ENCODE measurements at regions not wholly inside any gene's neighbourhood (a gene's known extent, or its start where the extent isn't known, plus 50 kb on each side); places are given as distances from the start of the nearest gene placed in this dataset.

DNA sequence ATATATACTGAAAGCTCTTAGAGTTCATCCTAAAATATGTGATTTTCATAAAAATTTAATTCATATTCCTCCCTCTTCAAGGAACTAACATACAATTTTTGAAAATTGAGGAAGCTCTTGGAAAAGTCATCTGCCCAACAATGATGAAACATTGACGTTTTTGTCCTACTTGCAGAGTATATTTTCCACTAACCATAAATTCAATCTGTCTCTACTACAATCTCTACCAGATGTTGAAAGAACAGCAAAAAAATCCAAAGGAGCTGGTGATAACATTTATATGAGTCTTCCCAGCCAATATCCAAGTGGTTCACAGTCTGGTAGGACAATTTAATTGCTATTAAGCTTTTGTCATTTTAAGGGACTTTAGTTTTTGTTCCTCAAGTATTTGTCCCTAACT, 81.1 kb upstream of the NR3C1 start:
- no peak for FAIRE-seq

DNA sequence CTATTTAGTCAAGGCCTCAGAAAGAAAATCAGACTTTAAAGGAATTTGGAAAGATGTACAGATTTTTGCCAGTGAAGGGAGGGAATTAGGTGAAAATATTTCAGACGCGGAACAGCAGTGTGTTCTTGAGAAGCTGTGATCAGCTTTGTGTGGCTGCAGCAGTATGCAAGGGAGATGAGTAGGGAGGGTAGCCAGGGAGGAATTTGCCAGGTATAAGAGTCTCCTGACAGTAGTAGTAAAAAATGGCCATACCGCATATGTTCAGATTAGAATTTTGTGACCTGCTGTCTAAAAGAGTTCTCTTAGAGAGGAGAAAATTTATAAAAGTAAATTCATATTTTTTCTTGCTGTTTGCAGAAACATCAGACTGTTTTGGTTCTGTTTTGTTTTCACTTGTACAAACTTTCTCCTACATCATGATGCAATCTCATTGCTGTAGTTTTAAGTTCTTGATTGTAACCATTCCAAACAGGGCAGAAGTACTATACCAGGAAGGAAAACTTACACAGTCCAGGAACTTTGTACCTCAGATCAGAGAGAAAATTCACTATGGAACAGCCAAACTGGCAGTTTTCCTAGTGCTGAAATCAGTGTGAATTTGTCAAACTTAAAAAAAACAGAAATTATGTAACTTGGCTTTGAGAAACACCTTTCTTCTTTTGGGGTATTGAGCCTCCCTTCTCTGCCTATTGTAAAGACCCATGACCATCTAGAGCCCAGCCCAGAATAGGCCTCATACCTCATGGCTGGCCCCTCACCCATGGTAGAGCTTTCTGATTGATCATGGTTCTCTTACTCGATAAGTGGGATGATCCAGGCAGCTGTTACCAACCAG, 78.4 kb upstream of the NR3C1 start:
- FAIRE-seq = no peak

DNA sequence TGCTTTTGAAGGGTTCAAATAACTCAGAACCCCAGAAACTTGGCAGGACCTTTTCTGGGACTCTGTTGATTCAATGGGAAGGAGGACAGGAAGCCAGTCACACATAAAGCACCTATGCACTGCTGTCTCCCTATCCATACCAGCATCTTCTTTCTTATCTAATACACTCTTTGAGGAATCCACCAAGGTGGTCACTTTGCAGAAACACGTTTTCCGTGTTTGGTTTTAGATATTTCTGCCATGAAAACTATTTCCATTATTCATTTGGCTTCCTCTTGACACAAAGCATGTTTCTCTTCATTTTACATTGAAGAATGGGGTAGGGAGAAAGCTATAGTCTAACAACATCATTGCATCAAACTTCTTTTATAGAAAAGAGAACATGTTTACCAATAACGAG, 76.5 kb upstream of the NR3C1 start:
- FAIRE-seq = no peak

DNA sequence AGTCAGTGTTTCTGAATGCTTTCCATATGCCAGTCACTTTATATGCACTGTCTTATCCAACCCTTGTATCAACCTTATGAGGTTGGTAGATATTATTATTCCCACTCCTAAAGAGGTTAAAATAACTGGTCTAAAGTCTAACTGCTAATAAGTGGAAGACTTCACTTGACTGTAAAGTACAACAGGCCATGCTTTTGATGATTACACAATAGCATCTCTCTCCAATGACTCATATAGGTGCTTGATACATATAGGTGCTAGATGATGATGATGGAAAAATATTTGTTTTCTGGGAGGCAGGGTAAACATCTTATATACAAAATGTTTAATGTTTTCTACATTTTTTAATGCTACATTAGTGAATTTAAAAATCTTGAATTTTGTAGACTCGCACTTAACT, 75.9 kb upstream of the NR3C1 start:
- FAIRE-seq = no peak

DNA sequence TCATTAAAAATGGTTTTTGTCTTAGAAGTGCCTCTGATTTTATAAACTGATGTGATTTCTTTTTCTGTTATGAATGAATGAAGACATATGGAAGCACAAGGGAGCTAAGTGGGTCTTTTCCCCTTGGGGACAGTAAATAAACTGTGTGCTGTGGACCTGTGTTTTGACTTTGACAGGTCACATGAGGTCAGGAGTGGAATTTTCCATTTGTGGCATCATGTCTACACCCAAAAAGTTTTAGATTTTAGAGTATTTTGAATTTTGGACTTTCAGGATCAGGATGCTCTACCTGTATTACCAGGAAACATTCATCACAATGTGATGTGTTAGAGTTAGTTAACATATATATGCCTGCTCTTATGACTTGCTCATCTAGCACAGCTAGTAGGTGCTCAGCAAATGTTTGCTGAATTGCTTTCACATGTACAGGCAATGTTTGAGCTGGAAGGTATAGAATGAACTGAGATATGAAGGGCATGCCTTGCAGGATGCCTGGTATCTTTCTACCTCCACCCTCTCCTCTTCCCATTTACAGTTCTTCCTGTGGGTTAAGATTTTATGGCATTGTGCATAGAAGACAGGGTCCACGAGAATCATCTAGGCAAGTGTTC, 73.2 kb upstream of the NR3C1 start:
- FAIRE-seq = no peak

DNA sequence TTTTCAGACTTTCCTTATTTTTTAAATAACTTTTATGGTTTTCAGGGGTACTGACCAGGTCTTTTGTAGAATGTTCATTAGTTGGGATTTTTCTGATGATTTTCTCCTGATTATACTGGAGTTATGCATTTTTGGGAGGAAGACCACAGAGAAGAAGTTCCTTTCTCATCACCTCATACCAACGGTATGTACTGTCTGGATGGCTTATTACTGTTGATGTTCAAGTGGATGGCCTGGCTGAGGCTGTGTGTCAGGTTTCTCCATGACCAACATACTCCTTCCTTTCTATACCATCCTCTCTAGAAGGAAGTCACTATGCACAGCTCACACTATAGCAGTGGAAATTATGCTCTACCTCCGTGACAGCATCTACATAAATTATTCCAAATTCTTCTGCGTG, 71.1 kb upstream of the NR3C1 start:
- no peak for FAIRE-seq

DNA sequence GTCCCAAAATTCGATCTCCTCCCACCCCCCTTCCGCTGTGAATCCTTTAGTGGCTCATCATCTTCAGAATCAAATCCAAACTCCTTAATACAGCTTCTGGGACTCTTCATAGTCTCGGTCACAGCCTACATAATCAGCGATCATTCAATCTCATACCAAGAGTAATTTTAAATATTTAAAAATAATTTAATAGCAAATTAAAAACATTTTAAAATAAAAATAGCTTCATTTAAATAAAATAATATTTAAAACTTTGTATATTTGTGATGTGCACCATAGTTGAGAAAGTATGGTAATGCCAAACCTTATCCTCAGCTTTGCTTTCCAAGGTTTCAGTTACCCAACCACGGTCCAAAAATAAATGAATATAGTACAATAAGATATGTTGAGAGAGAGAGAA, 70.0 kb upstream of the NR3C1 start:
- no peak for FAIRE-seq

DNA sequence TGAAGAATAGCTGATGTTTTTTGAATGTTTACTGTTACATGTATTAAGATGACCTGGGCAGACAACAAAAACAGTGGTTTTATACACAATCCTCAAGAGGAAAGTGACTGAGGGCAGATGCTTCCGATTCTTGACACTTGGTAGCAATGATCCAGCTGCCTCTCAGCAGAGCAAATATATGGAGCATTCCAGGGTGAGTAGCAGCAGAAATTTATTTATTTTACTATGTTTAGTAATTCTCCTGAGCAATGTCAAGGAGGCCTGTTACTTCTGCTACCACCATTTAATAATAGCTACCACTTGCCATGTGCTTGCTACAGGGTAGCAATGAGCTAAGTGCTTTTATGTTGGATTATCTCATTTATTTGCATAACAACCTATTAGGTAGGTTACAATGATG, 69.1 kb upstream of the NR3C1 start:
- no peak for FAIRE-seq

DNA sequence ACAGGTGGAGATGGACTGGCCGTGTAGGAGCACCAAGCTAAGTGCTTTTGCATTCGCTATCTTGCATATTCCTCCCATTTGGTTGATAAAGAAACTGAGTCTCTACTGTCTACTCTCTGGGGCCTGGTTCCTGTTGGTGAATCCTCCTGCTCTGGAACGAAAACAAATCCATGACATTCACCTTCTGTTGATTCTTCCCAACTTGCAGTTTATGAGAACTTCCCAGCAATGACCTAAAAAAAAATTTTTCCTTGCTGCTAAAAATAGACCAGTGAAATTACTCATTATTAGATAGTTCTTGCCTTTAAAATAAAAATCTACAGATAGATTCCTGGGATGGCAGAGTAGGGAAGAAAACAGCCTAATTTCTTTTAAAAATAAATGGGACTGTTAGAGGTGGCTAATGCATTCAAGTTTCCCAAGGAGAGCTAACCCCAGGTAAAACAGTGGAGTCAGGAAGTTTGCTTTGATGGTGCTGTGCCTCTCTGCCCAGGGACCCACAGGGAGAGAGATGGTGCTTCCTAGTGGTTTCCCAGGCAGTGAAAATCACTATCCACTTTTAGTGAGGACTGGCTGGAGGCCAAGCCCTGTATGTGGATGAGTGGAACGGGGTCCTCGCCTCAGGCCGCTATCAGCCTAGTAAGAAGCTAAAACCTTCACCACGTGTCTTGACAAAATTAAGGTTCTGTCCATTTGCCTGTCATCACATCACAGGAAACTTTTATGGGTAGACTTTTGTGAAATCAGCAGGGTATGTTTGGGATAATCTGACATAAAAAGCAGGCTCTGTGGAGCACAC, 68.4 kb upstream of the NR3C1 start:
- no peak for FAIRE-seq

DNA sequence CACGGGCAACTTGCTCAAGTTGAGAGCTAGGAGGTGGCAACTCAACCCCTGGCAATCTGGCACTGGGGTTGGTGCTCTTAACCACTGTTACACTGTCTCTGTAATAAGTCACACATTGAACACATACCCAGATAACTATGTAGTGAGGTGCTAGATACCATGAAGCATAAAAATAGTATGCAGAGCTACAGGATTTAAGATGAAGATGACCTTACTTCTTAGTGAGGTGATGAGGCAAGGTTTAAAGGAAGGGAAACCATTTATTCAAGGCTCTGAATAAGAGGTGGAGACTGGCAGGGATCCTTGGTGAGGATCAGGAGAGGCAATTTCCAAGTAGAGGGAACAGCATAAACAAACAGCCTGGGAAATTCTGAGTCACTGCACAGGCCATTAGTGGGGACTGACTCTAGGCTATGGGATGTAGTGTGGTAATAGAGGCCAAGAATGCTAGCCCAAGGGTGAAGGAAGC, 67.6 kb upstream of the NR3C1 start:
- FAIRE-seq = no peak

DNA sequence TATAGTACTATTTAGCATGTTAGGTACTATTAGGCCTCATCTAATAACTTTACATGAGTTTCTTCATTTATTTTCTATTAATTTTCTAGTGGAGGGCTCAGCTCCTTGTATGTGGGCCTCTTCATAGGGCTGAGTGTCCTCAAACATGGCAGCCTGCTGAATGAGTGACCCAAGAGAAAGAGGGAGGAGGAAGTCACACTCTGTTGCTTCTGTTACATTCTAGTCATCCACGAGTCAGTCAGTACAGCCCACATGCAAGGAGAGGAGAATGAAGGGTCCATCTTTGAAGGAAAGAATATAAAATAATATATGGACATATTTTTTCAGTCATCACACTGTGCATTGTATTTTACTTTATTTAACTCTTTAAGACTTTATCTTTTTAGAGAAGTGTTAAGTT, 66.6 kb upstream of the NR3C1 start:
- FAIRE-seq = no peak

DNA sequence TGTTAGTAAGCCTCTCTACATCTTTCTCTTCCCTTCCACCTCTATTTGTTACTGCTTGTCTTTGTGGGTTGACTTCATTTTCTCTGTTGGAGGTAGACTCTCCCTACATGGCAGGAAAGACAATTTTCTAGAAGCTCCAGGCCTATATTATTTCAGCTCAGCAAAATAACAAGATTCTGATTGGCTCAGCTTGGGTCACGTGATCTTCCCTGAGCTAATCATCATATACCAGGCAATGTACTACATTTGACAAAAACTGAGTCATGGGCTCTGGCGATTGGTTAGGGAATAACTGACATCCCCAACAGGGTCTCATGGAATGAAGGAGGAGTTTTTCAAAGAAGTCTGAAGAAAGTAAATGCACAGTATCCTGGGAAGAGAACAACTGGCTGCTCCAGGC, 65.6 kb upstream of the NR3C1 start:
- no peak for FAIRE-seq

DNA sequence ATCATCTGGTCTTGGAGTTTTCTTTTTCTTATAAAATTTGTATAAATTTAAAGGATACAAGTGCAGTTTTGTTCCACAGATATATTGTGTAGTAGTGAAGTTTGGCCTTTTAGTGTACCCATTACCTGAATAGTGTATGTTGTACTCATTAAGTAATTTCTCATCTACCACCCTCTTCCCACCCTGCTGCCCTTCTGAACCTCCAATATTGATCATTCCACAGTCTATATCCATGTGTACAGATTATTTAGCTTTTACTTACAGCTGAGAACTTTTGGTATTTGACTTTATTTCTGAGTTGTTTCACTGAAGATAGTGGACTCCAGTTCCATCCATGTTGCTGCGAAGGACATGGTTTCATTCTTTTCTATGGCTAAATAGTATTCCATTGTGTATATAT, 63.1 kb upstream of the NR3C1 start:
- FAIRE-seq = no peak

DNA sequence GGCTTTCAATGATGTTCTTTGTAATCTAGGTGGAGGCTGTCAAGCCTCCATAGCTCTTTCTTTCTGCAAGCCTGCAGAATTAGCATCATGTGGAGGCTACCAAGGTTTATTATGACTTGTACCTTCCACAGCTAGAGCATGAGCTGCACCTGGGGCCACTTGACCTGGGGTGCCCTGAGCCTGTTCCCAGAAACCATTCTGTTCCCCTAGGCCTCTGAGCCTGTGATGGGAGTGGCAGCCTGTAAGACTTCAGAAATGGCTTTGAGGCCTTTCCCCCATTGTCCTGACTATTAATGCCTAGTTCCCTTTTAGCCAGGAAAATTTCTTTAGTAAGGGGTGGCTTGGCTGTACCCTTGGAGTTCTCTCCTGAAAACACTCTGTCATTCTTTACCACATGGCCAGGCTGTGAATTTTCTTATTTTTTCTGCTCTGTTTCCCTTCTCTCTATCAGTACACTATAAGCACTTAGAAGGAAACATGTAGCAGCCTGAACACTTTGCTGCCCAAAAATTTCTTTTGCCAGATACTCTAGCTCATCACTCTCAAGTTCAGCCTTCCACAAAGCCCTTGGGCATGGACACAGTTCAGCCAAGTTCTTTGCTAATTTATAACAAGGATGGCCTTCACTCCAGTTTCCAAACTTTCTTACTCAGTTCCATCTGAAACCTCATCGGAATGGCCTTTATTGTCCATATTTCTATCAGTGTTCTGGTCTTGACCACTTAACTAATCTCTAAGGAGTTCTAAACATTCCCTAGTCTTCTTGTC, 61.4 kb upstream of the NR3C1 start:
- no peak for FAIRE-seq

DNA sequence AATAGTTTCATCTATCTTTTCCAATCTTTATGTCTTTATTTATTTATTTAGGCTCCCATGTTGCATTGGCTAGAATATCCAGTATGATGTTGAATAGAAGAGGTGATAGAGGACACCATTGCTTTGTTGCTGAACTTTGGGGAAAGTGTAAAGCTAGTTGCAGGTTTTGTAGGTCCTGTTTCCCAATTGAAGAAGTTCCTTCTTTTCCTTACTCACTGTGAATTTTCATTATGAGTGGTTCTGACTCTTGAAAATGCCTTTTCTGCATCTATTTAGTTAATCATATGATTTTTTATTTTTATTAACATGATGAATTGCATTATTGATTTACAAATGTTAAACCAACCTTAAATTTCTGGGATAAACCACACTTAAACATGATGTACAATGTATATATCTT, 58.9 kb upstream of the NR3C1 start:
- FAIRE-seq = no peak

DNA sequence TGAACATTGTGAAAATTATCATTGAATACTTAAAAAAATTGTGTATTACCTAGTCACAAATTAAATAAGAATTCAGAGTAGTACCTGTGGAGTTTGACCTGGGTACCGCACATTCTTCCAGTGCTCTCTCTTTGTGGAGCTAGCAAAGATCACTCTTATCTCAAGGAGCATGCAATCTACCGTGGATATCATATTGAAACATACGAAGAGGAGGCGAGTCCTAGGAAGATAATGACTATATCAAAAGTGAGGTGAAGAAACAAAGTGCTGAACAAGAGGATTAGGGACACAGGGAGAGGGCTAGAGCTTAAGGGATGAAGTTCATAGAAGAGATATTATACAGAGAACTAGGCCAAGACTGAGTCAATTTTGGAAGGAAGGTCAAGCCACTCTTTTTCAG, 55.9 kb upstream of the NR3C1 start:
- no peak for FAIRE-seq

DNA sequence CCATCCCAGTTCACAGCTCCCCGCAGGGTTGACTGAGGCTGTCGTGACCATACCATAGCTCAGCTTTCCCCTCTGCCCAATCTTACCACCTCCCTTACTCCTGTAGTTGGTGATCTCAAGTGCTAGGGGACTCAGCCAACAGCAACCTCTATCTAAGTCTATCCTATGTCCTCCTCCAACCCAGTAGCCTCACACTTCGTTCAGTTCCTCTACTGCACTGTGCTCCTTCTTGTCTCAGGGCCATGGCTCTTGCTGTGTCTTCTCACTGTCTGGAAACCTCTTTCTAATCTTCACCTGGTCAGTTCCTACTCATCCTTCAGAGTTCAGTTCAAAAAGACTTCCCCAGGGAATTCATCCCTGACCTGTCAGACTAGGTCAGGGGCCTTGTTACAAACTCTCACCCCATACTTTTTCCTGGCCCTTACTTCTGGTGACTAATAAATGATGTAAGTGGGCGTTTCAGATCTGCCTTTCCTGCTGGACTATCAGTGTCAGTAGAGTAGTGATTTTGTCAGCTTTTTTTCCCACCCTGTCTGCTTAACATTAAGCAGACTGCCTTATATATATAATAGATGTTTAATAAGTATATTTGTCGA, 53.6 kb upstream of the NR3C1 start:
- FAIRE-seq = no peak

DNA sequence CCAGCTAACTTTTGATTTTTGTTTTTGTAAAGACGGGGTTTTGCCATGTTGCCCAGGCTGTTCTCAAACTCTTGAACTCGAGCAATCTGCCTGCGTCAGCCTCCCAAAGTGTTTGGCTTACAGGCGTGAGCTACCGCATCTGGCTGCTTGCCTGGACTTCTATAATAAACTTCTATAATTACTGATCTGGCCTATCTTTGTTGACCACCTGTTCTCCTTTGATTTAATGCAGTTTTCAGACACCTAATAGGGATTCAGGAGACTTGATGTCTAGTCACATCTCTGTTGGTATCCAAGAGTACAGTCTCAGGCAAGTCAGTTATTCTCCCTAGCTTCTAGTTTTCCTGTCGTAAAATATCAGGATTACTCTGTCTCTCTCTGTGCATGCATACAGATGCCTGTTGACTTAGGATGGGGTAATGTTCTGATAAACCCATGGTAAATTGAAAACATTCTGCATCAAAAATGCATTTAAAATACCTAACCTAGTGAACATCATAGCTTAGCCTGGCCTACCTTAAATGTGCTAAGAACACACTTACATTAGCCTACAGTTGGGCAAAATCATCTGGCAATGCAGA, 51.5 kb upstream of the NR3C1 start:
- FAIRE-seq = no peak

DNA sequence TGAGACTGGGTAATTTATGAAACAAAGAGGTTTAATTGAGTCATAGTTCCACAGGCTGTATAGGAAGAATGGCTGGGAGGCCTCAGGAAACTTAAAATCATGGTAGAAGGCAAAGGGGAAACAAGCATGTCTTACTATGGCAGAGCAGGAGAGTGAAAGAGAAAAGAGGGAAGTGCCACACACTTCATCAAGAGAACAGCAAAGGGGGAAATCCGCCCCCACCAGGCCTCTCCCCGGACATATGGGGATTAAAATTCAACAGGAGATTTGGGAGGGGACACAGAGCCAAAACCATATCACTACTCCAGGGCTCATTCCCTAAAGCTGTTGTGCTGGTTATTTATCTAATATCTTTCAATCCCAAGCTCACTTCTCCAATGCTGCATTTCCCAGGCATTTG, 50.2 kb upstream of the NR3C1 start:
- FAIRE-seq = no peak
